HUES6 (cell line): ENCODE measurements at regions not wholly inside any gene's neighbourhood (a gene's known extent, or its start where the extent isn't known, plus 50 kb on each side); places are given as distances from the start of the nearest gene placed in this dataset.

Experiments used
- H3K27ac ChIP-seq: 2 replicates; pipeline ENCODE4 v1.7.0; 2013; ENCODE audit warnings: low read depth, mild to moderate bottlenecking, low read length, inconsistent platforms
- H3K27me3 ChIP-seq: 2 replicates; pipeline ENCODE4 v1.6.1; 2013; ENCODE audit warnings: low read length; ENCODE audit not compliant: control insufficient read depth, insufficient read depth
- H3K36me3 ChIP-seq: 2 replicates; pipeline ENCODE4 v1.6.1; 2013; ENCODE audit warnings: low read length; ENCODE audit not compliant: control insufficient read depth, insufficient read depth
- H3K4me1 ChIP-seq: 2 replicates; pipeline ENCODE4 v1.6.1; 2013; ENCODE audit warnings: low read length; ENCODE audit not compliant: control insufficient read depth, insufficient read depth
- H3K4me3 ChIP-seq: 2 replicates; pipeline ENCODE4 v1.5.1; 2013; ENCODE audit warnings: low read depth, low read length
- H3K9ac ChIP-seq: one replicate; pipeline ENCODE4 v1.6.1; 2013; ENCODE audit warnings: mild to moderate bottlenecking, low read length
- H3K9me3 ChIP-seq: 2 replicates; pipeline ENCODE4 v1.6.1; 2013; ENCODE audit warnings: low read depth, low read length; ENCODE audit not compliant: control insufficient read depth, insufficient read depth

- Histone ChIP-seq H3K36me3 (no peaks in the 10 kb centered on the region), H3K4me3 (no peak overlapping the region), H3K27ac (no peak overlapping the region), H3K4me1 (peaks cover 7% of the 10 kb centered on the region; the same call in 1 of the 2 replicates), H3K9me3 (no peaks in the 10 kb centered on the region), H3K9ac (no peak overlapping the region), H3K27me3 (peaks cover 14% of the 10 kb centered on the region)
These were observed 228.8 kb upstream of the RGMA start for GRCh38 chr15:93317772-93318171.

- peaks cover 12% of the 10 kb centered on the region for H3K27me3 ChIP-seq
- no peak overlapping the region for H3K27ac ChIP-seq
- H3K36me3 ChIP-seq = no peaks in the 10 kb centered on the region
- 0 out of 2 replicates have a peak, but pooled peaks cover 3% of the 10 kb centered on the region for H3K4me1 ChIP-seq
- no peak overlapping the region for H3K9ac ChIP-seq
- H3K9me3 ChIP-seq = no peaks in the 10 kb centered on the region
- no peak overlapping the region for H3K4me3 ChIP-seq
These were observed 225.2 kb upstream of the RGMA start for GRCh38 chr15:93314245-93314644.

- Histone ChIP-seq H3K4me3 (no peak overlapping the region), H3K27ac (no peak overlapping the region), H3K27me3 (peaks cover 12% of the 10 kb centered on the region), H3K4me1 (0 out of 2 replicates have a peak, but pooled peaks cover 3% of the 10 kb centered on the region), H3K9me3 (no peaks in the 10 kb centered on the region), H3K36me3 (no peaks in the 10 kb centered on the region), H3K9ac (no peak overlapping the region)
These were observed 224.0 kb upstream of the RGMA start for GRCh38 chr15:93312891-93313486.

GRCh38 chr15:93311620-93312019 is 222.6 kb upstream of the RGMA start:
- Histone ChIP-seq H3K27ac (no peak overlapping the region), H3K27me3 (peaks cover 12% of the 10 kb centered on the region), H3K4me1 (0 out of 2 replicates have a peak, but pooled peaks cover 3% of the 10 kb centered on the region)

GRCh38 chr15:93308026-93308690 is 219.1 kb upstream of the RGMA start:
- Histone ChIP-seq H3K4me1 (0 out of 2 replicates have a peak, but pooled peaks cover 3% of the 10 kb centered on the region), H3K27me3 (peaks cover 5% of the 10 kb centered on the region; the same call in 1 of the 2 replicates)

More at GRCh38 chr15:93311620-93312019, 222.6 kb upstream of the RGMA start:
- Histone ChIP-seq H3K4me3 (no peak overlapping the region), H3K36me3 (no peaks in the 10 kb centered on the region), H3K9me3 (no peaks in the 10 kb centered on the region), H3K9ac (no peak overlapping the region)

GRCh38 chr15:93307513-93307912 is 218.5 kb upstream of the RGMA start:
- H3K9ac ChIP-seq = no peak overlapping the region
- H3K36me3 ChIP-seq = no peaks in the 10 kb centered on the region
- H3K4me3 ChIP-seq = no peak overlapping the region
- H3K9me3 ChIP-seq = no peaks in the 10 kb centered on the region
- H3K4me1 ChIP-seq = no peaks in the 10 kb centered on the region
- H3K27me3 ChIP-seq = 0 out of 2 replicates have a peak, but pooled peaks cover under 1% of the 10 kb centered on the region
- no peak overlapping the region for H3K27ac ChIP-seq

More at GRCh38 chr15:93308026-93308690, 219.1 kb upstream of the RGMA start:
- H3K27ac ChIP-seq = no peak overlapping the region
- no peaks in the 10 kb centered on the region for H3K9me3 ChIP-seq
- H3K4me3 ChIP-seq = no peak overlapping the region
- H3K9ac ChIP-seq = no peak overlapping the region
- H3K36me3 ChIP-seq = no peaks in the 10 kb centered on the region

- 0 out of 2 replicates have a peak, but pooled peaks cover 3% of the 10 kb centered on the region for H3K27me3 ChIP-seq
- H3K36me3 ChIP-seq = no peaks in the 10 kb centered on the region
- no peaks in the 10 kb centered on the region for H3K4me1 ChIP-seq
- H3K4me3 ChIP-seq = no peak overlapping the region
- H3K9me3 ChIP-seq = no peaks in the 10 kb centered on the region
- H3K27ac ChIP-seq = no peak overlapping the region
- no peak overlapping the region for H3K9ac ChIP-seq
These were observed 216.3 kb upstream of the RGMA start for GRCh38 chr15:93305306-93305705.

- Histone ChIP-seq H3K4me1 (no peaks in the 10 kb centered on the region), H3K27me3 (0 out of 2 replicates have a peak, but pooled peaks cover 3% of the 10 kb centered on the region), H3K9ac (no peak overlapping the region), H3K9me3 (no peaks in the 10 kb centered on the region), H3K27ac (no peak overlapping the region), H3K4me3 (no peak overlapping the region), H3K36me3 (no peaks in the 10 kb centered on the region)
These were observed 213.2 kb upstream of the RGMA start for GRCh38 chr15:93302080-93302765.

- Histone ChIP-seq H3K27ac (no peak overlapping the region), H3K4me1 (peaks cover 4% of the 10 kb centered on the region; the same call in 1 of the 2 replicates), H3K9ac (no peak overlapping the region), H3K27me3 (0 out of 2 replicates have a peak, but pooled peaks cover 3% of the 10 kb centered on the region), H3K4me3 (no peak overlapping the region), H3K9me3 (no peaks in the 10 kb centered on the region), H3K36me3 (no peaks in the 10 kb centered on the region)
These were observed 211.8 kb upstream of the RGMA start for GRCh38 chr15:93300796-93301195.

- H3K27ac ChIP-seq = no peak overlapping the region
- H3K4me1 ChIP-seq = peaks cover 4% of the 10 kb centered on the region; the same call in 1 of the 2 replicates
- no peaks in the 10 kb centered on the region for H3K36me3 ChIP-seq
- H3K27me3 ChIP-seq = 0 out of 2 replicates have a peak, but pooled peaks cover 3% of the 10 kb centered on the region
- no peak overlapping the region for H3K4me3 ChIP-seq
- H3K9ac ChIP-seq = no peak overlapping the region
- no peaks in the 10 kb centered on the region for H3K9me3 ChIP-seq
These were observed 210.7 kb upstream of the RGMA start for GRCh38 chr15:93299675-93300074.

GRCh38 chr15:93298901-93299300 is 209.9 kb upstream of the RGMA start:
- H3K27ac ChIP-seq = no peak overlapping the region
- no peak overlapping the region for H3K9ac ChIP-seq
- peaks cover 4% of the 10 kb centered on the region; the same call in 1 of the 2 replicates for H3K4me1 ChIP-seq
- H3K36me3 ChIP-seq = no peaks in the 10 kb centered on the region
- H3K4me3 ChIP-seq = no peak overlapping the region
- H3K27me3 ChIP-seq = 0 out of 2 replicates have a peak, but pooled peaks cover 3% of the 10 kb centered on the region
- H3K9me3 ChIP-seq = no peaks in the 10 kb centered on the region
